GM23248 (cell line): ENCODE measurements at regions not wholly inside any gene's neighbourhood (a gene's known extent, or its start where the extent isn't known, plus 50 kb on each side); places are given as distances from the start of the nearest gene placed in this dataset.

ENCODE experiments used
- EZH2 ChIP-seq: fragments of 200-600 bp; sonication (generic); IDR thresholded peaks from 2 replicates; pipeline ENCODE4 v1.6.1; 2018; ENCODE audit warnings: antibody characterized with exemption, mild to moderate bottlenecking; ENCODE audit not compliant: insufficient read depth, poor library complexity, severe bottlenecking
- EZH2phosphoT487 ChIP-seq: fragments of 200-600 bp; sonication (generic); IDR thresholded peaks from 2 replicates; pipeline ENCODE4 v1.6.1; 2018; ENCODE audit warnings: antibody characterized with exemption, moderate library complexity, mild to moderate bottlenecking, low read depth; ENCODE audit not compliant: insufficient read depth

DNA sequence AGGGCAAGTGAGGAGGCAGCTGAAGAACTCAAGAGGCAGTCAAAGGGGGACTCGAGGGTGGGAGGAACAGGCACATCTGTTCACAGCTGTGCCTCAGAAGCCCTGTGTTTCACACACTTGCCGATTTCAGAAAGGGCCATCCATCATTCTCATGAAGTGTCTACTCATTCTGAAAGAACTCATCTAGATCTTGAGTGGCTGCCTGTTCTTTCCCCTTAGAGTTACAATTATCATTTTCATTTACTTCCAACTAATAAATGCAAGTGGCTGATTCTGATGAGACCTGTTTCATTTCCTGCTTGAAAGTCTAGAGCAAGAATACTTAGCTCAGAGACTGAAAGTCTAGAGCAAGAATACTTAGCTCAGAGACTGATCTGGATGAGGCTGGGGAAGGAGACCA lies 1145.1 kb downstream of the UQCRFS1 start:
- TF ChIP-seq EZH2: no peak
- TF ChIP-seq EZH2phosphoT487: no peak
